Smooth muscle cell (in vitro differentiated cells): ENCODE measurements at regions not wholly inside any gene's neighbourhood (a gene's known extent, or its start where the extent isn't known, plus 50 kb on each side); places are given as distances from the start of the nearest gene placed in this dataset.
A peak's percentile ranks its signal among the peaks of the same experiment; 100 is the strongest.

ENCODE experiments used
- DNase-seq: peaks from one replicate; lab custom pipeline; 2025; ENCODE audit not compliant: unreplicated experiment; lab: John Stamatoyannopoulos, UW
- H2AFZ ChIP-seq: fragments of 200-600 bp; sonication (generic); 2 replicates; pipeline ENCODE4 v1.6.0; 2016; ENCODE audit warnings: antibody characterized with exemption, low read depth, mild to moderate bottlenecking
- H3F3A ChIP-seq: fragments of 200-600 bp; sonication (generic); 2 replicates; pipeline ENCODE4 v1.6.0; 2017; ENCODE audit warnings: antibody characterized with exemption, low read depth
- H3K27ac ChIP-seq: fragments of 200-600 bp; sonication (generic); 2 replicates; pipeline ENCODE4 v1.5.1; 2016; ENCODE audit warnings: low read depth, mild to moderate bottlenecking
- H3K27me3 ChIP-seq: fragments of 200-600 bp; sonication (generic); 2 replicates; pipeline ENCODE4 v1.6.1; 2016; ENCODE audit warnings: low read depth, mild to moderate bottlenecking
- H3K36me3 ChIP-seq: fragments of 200-600 bp; sonication (generic); 2 replicates; pipeline ENCODE4 v1.5.1; 2016; ENCODE audit warnings: low read depth
- H3K4me1 ChIP-seq: fragments of 200-600 bp; sonication (generic); 2 replicates; pipeline ENCODE4 v1.5.1; 2016; ENCODE audit warnings: low read depth
- H3K4me2 ChIP-seq: fragments of 200-600 bp; sonication (generic); 2 replicates; pipeline ENCODE4 v1.6.0; 2016; ENCODE audit warnings: mild to moderate bottlenecking
- H3K4me3 ChIP-seq: fragments of 200-600 bp; sonication (generic); 2 replicates; pipeline ENCODE4 v1.5.1; 2016; ENCODE audit warnings: mild to moderate bottlenecking
- H3K79me2 ChIP-seq: fragments of 200-600 bp; sonication (generic); 2 replicates; pipeline ENCODE4 v1.6.0; 2016; ENCODE audit warnings: low read depth, mild to moderate bottlenecking
- H3K9ac ChIP-seq: fragments of 200-600 bp; sonication (generic); 2 replicates; pipeline ENCODE4 v1.6.0; 2016; ENCODE audit warnings: low read depth
- H3K9me3 ChIP-seq: fragments of 200-600 bp; sonication (generic); replicated peaks from 2 replicates; pipeline ENCODE4 v1.5.1; 2016; ENCODE audit warnings: low read depth
- H4K20me1 ChIP-seq: fragments of 200-600 bp; sonication (generic); 2 replicates; pipeline ENCODE4 v1.6.0; 2016; ENCODE audit warnings: low read depth
- CTCF ChIP-seq: fragments of 200-600 bp; sonication (generic); IDR thresholded peaks from 2 replicates; pipeline ENCODE4 v1.5.1; 2017; ENCODE audit warnings: borderline replicate concordance, mild to moderate bottlenecking, antibody characterized with exemption; ENCODE audit not compliant: insufficient read depth, poor library complexity, severe bottlenecking
- WGBS: methylation state at CpG from one replicate; pipeline ENCODE4 v1.1.7; 2016; ENCODE audit warnings: low lambda C conversion rate; 5-methylcytosine and 5-hydroxymethylcytosine counted together

GRCh38 chr3:152192936-152193672 lies 75.6 kb upstream of the MBNL1 start:
- Histone ChIP-seq H3K9ac (no peak overlapping the region), H3K9me3 (no peaks in the 10 kb centered on the region), H3K27ac (no peak overlapping the region), H2AFZ (no peak overlapping the region), H4K20me1 (no peaks in the 10 kb centered on the region), H3K4me3 (peak overlapping the region; percentile 14), H3K79me2 (no peaks in the 10 kb centered on the region), H3K36me3 (no peaks in the 10 kb centered on the region), H3K27me3 (no peaks in the 10 kb centered on the region), H3K4me1 (peaks cover 5% of the 10 kb centered on the region), H3F3A (no peaks in the 10 kb centered on the region), H3K4me2 (peak overlapping the region; percentile 25)
- no peak for TF ChIP-seq CTCF
- 67% methylated on average over 5 of the region's 5 CpGs for WGBS
- no peak for DNase-seq

GRCh38 chr3:152193673-152194267 lies 75.0 kb upstream of the MBNL1 start:
- Histone ChIP-seq H3K79me2 (no peaks in the 10 kb centered on the region), H3K9ac (no peak overlapping the region), H3K4me1 (peaks cover 5% of the 10 kb centered on the region), H3K4me3 (peak overlapping the region; percentile 14), H2AFZ (no peak overlapping the region), H3K27ac (no peak overlapping the region), H3F3A (no peaks in the 10 kb centered on the region), H3K27me3 (no peaks in the 10 kb centered on the region), H3K4me2 (peak overlapping the region; percentile 25), H3K36me3 (no peaks in the 10 kb centered on the region), H3K9me3 (no peaks in the 10 kb centered on the region), H4K20me1 (no peaks in the 10 kb centered on the region)
- DNase-seq = no peak
- WGBS = 80% methylated on average over 16 of the region's 16 CpGs
- no peak for TF ChIP-seq CTCF

- H4K20me1 ChIP-seq = no peaks in the 10 kb centered on the region
- H3K9ac ChIP-seq = no peak overlapping the region
- 98% methylated on average over 3 of the region's 3 CpGs for WGBS
- H3K4me1 ChIP-seq = peaks cover 5% of the 10 kb centered on the region
- H3K9me3 ChIP-seq = no peaks in the 10 kb centered on the region
- TF ChIP-seq CTCF = no peak
- no peaks in the 10 kb centered on the region for H3F3A ChIP-seq
- no peak overlapping the region for H3K4me2 ChIP-seq
- no peaks in the 10 kb centered on the region for H3K36me3 ChIP-seq
- H2AFZ ChIP-seq = no peak overlapping the region
- DNase-seq = no peak
- H3K27ac ChIP-seq = no peak overlapping the region
- H3K79me2 ChIP-seq = no peaks in the 10 kb centered on the region
- H3K27me3 ChIP-seq = no peaks in the 10 kb centered on the region
- H3K4me3 ChIP-seq = no peak overlapping the region
Observed at GRCh38 chr3:152195206-152195605, 73.5 kb upstream of the MBNL1 start.
